HG02870 (cell line): ENCODE measurements at regions not wholly inside any gene's neighbourhood (a gene's known extent, or its start where the extent isn't known, plus 50 kb on each side); places are given as distances from the start of the nearest gene placed in this dataset.

ENCODE experiments used
- ATAC-seq: cut with Tn5 transposase; IDR thresholded peaks from one replicate; pipeline ENCODE4 v1.9.1; 2021; ENCODE audit warnings: mild to moderate bottlenecking, moderate library complexity; ENCODE audit not compliant: unreplicated experiment

- ATAC-seq = peak; percentile 42
These were observed 51.6 kb upstream of the SRP54 start for GRCh38 chr14:34931206-34931605.

DNA sequence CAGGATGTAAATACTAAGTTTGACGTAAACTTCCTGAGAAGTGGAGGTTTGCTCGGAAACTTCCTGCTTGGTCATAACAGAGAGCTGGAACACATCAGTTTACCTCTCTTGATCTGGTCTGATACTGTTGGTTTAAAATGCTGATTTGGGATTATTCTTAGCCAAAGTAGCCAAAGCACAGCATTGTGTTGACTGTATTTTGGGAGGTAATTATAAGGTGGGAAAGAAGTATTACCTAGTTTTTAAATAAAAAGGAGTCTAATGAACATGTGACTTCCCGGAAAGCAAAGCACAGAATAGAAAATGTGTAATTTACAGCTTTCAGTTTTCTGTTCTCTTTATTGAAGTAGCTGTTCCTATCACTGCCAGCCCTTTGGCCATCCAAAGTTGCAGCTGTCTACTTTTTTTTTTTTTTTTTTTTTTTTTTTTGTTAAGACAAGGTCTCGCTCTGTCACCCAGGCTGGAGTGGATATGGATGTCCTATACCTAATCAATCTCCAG, 52.2 kb upstream of the SRP54 start:
- ATAC-seq = peak; percentile 78

DNA sequence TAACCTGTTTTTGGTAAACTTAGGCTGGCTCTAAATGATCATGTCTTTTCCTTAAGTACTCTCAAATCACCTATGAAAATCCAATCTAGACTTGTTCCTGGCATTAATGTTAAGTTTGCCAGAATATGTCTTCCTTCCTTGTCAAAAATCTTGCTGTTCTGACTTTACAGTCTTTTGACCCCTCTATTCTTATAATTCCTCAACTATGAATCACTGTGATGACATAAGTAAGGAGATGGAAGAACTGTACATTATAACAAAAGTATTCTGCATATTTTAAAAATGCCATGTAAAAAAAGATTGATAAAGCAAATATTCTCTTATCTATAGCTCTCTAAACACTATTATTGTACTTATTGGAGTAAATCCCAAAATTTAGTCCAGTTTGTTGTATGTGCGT, 51.4 kb upstream of the BAZ1A start:
- no peak for ATAC-seq
